ENCODE measurements at regions not wholly inside any gene's neighbourhood (a gene's known extent, or its start where the extent isn't known, plus 50 kb on each side); places are given as distances from the start of the nearest gene placed in this dataset.

DNA sequence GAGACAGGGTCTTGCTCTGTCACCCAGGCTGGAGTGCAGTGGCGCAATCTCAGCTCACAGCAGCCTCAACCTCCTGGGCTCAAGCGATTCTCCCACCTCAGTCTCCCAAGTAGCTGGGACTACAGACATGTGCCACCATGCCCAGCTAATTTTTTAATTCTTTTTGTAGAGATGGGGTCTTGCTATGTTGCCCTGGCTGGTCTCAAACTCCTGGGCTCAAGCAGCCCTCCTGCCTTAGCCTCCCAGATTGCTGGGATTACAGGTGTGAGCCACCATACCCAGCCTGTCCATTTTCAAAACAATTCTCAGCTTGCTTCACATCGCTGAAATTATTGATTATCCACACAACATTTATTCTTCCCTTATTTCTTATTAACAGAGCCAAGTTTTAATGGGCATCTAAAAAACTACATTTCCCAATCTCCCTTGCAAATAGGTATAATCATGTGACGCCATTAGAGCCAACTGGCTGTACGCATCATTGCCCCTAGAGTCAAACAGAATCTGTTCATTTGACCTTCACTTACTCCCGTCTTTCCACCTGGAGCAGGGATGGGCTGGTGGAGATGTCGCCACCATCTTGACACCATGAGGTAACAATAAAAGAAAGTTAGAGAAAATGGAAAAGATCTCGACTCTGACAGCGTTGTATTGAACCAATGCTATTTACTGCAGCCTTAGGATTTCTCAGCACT is 148.0 kb upstream of the FOXF1 start:
- TF ChIP-seq CTCF (IDR thresholded peaks at IDR 0.05; ENCODE audit: low read depth, low read length, poor library complexity, severe bottlenecking) (no peak), EZH2phosphoT487 (IDR thresholded peaks at IDR 0.05; ENCODE audit: borderline replicate concordance, low read length) (no peak)

All from DOHH2 (cell line).